HCT116 (cell line): ENCODE measurements at regions not wholly inside any gene's neighbourhood (a gene's known extent, or its start where the extent isn't known, plus 50 kb on each side); places are given as distances from the start of the nearest gene placed in this dataset.

Source experiments
- ATAC-seq: fragments of 200-7000 bp; cut with Tn5 transposase; 2 replicates; pipeline ENCODE4 v1.9.1; 2020; ENCODE audit warnings: mild to moderate bottlenecking, moderate library complexity
- BruUV-seq: library from RNA; stranded (reverse); fragments of 400-500 nt; replicated peaks from 2 replicates; lab custom pipeline; 2021; lab: Mats Ljungman, UMichigan
- CTCF ChIA-PET: fragments of 300-600 bp; sonication (Branson Sonifier 250); formaldehyde crosslinking; loops from one replicate; lab custom pipeline; 2021; ENCODE audit warnings: antibody characterized with exemption; lab: Charles Lee
- POLR2A ChIA-PET: fragments of 300-600, 350-600 bp; sonication (Branson Sonifier 250); formaldehyde crosslinking; loops from one replicate; lab custom pipeline; 2021; ENCODE audit warnings: antibody characterized with exemption; lab: Charles Lee
- RAD21 ChIA-PET, 2 experiments: fragments of 300-600 bp; sonication (Branson Sonifier 250); formaldehyde crosslinking; loops; one replicate each; lab custom pipeline; 2023; ENCODE audit warnings: low total read pairs in 2 of 2; ENCODE audit not compliant: uncharacterized antibody in 2 of 2, unreplicated experiment in 2 of 2, low non-redundant PET in 1 of 2; lab: Charles Lee
- DNase-seq: peaks from one replicate; pipeline ENCODE4 v3.0.0-alpha.2; 2010; ENCODE audit warnings: low read depth, low spot score
- H2AFZ ChIP-seq: fragments of 200-600 bp; shearing (Covaris generic), sonication (generic); 2 replicates; pipeline ENCODE4 v1.6.1; 2017; ENCODE audit warnings: low read depth, mixed run types, mixed read lengths, antibody characterized with exemption, low read length; ENCODE audit not compliant: poor library complexity, severe bottlenecking
- H3K27ac ChIP-seq: 2 replicates; pipeline ENCODE4 v1.5.1; 2012; ENCODE audit warnings: low read depth, low read length
- H3K27me3 ChIP-seq: fragments of 200-600 bp; sonication (generic); 2 replicates; pipeline ENCODE4 v1.6.1; 2016; ENCODE audit warnings: mixed run types, low read length, mixed read lengths; ENCODE audit not compliant: insufficient read depth
- H3K36me3 ChIP-seq, 2 experiments: fragments of 200-500 bp in 1 of 2; fragments of 200-600 bp in 1 of 2; sonication (Bioruptor generic) in 1 of 2; sonication (generic) in 1 of 2; 2 replicates each; pipeline versions ENCODE4 v1.5.1 to v1.6.1; 2014 to 2016; ENCODE audit warnings: low read length in 2 of 2, inconsistent platforms in 1 of 2, mixed read lengths in 1 of 2, mixed run types in 1 of 2; ENCODE audit not compliant: insufficient read depth in 2 of 2, control insufficient read depth in 1 of 2
- H3K4me1 ChIP-seq, 2 experiments: fragments of 200-600 bp in 1 of 2; sonication (generic) in 1 of 2; 2 replicates each; pipeline versions ENCODE4 v1.5.1 to v1.6.1; 2012 to 2017; ENCODE audit warnings: low read length in 2 of 2, inconsistent platforms in 1 of 2, mild to moderate bottlenecking in 1 of 2, mixed read lengths in 1 of 2, mixed run types in 1 of 2, moderate library complexity in 1 of 2; ENCODE audit not compliant: insufficient read depth in 2 of 2, control insufficient read depth in 1 of 2
- H3K4me2 ChIP-seq: fragments of 200-600 bp; sonication (generic); 2 replicates; pipeline ENCODE4 v1.6.1; 2017; ENCODE audit warnings: mixed run types, low read length, mixed read lengths
- H3K4me3 ChIP-seq, 2 experiments: fragments of 200-600 bp in 1 of 2; sonication (generic) in 1 of 2; replicated peaks in 1 of 2; 2 replicates each; pipeline ENCODE4 v1.5.1; 2011 to 2016; ENCODE audit warnings: low read length in 2 of 2, control low read depth in 1 of 2, low read depth in 1 of 2, mild to moderate bottlenecking in 1 of 2, mixed read lengths in 1 of 2, mixed run types in 1 of 2
- H3K79me2 ChIP-seq: fragments of 200-600 bp; sonication (generic); 2 replicates; pipeline ENCODE4 v1.6.1; 2017; ENCODE audit warnings: mild to moderate bottlenecking, mixed run types, low read length, moderate library complexity, mixed read lengths; ENCODE audit not compliant: insufficient read depth
- H3K9ac ChIP-seq: fragments of 200-600 bp; sonication (generic); 2 replicates; pipeline ENCODE4 v1.6.1; 2016; ENCODE audit warnings: low read length, mixed read lengths
- H3K9me2 ChIP-seq: fragments of 200-600 bp; sonication (generic), shearing (Covaris generic); 2 replicates; pipeline ENCODE4 v1.6.1; 2017; ENCODE audit warnings: mixed run types, mild to moderate bottlenecking, moderate library complexity; ENCODE audit not compliant: insufficient read depth
- H3K9me3 ChIP-seq, 2 experiments: fragments of 200-500 bp in 1 of 2; fragments of 200-600 bp in 1 of 2; sonication (Bioruptor generic) in 1 of 2; sonication (generic) in 1 of 2; 2 replicates each; pipeline ENCODE4 v1.6.1; 2014 to 2017; ENCODE audit warnings: low read length in 2 of 2, mixed read lengths in 2 of 2, inconsistent platforms in 1 of 2, low read depth in 1 of 2, mild to moderate bottlenecking in 1 of 2, mixed run types in 1 of 2, moderate library complexity in 1 of 2; ENCODE audit not compliant: control insufficient read depth in 1 of 2, insufficient read depth in 1 of 2
- H4K20me1 ChIP-seq: fragments of 200-600 bp; sonication (generic), shearing (Covaris generic); 2 replicates; pipeline ENCODE4 v1.6.1; 2017; ENCODE audit warnings: mixed run types, mild to moderate bottlenecking, moderate library complexity; ENCODE audit not compliant: insufficient read depth
- CBX3 ChIP-seq: IDR thresholded peaks from 2 replicates; pipeline ENCODE4 v1.6.1; 2012; ENCODE audit warnings: low read depth
- EGR1 ChIP-seq: IDR thresholded peaks from 2 replicates; pipeline ENCODE4 v1.6.1; 2012; ENCODE audit warnings: low read depth
- ELF1 ChIP-seq: IDR thresholded peaks from 2 replicates; pipeline ENCODE4 v1.6.1; 2012; ENCODE audit warnings: low read depth, borderline replicate concordance
- EZH2phosphoT487 ChIP-seq: fragments of 200-600 bp; IDR thresholded peaks from 2 replicates; pipeline ENCODE4 v1.6.1; 2018; ENCODE audit warnings: antibody characterized with exemption, borderline replicate concordance
- FOSL1 ChIP-seq: IDR thresholded peaks from 2 replicates; pipeline ENCODE4 v1.6.1; 2012; ENCODE audit warnings: low read depth
- JUND ChIP-seq: IDR thresholded peaks from 2 replicates; pipeline ENCODE4 v1.6.1; 2012
- POLR2A ChIP-seq: IDR thresholded peaks from 2 replicates; pipeline ENCODE4 v1.7.0; 2011; ENCODE audit warnings: borderline replicate concordance; ENCODE audit not compliant: insufficient read depth, insufficient read length; ENCODE audit errors: extremely low read depth
- POLR2AphosphoS5 ChIP-seq: IDR thresholded peaks from 2 replicates; pipeline ENCODE4 v1.6.1; 2011; ENCODE audit warnings: mild to moderate bottlenecking, low read depth, low read length, moderate library complexity
- RAD21 ChIP-seq: IDR thresholded peaks from 2 replicates; pipeline ENCODE4 v1.6.1; 2012; ENCODE audit warnings: low read depth, mild to moderate bottlenecking
- SP1 ChIP-seq: IDR thresholded peaks from 2 replicates; pipeline ENCODE4 v1.6.1; 2012; ENCODE audit warnings: low read depth
- SRF ChIP-seq: IDR thresholded peaks from 2 replicates; pipeline ENCODE4 v1.6.1; 2012; ENCODE audit warnings: low read depth
- TCF7L2 ChIP-seq: IDR thresholded peaks from 2 replicates; pipeline ENCODE4 v1.7.0; 2011; ENCODE audit warnings: borderline replicate concordance, inconsistent platforms; ENCODE audit not compliant: insufficient read depth, insufficient read length; ENCODE audit errors: extremely low read depth
- YY1 ChIP-seq: IDR thresholded peaks from 2 replicates; pipeline ENCODE4 v1.6.1; 2011; ENCODE audit warnings: low read length, low read depth, moderate library complexity, mild to moderate bottlenecking; ENCODE audit not compliant: insufficient replicate concordance; ENCODE audit errors: extremely low read depth
- ZFX ChIP-seq: fragments of 450-650 bp; IDR thresholded peaks from 2 replicates; pipeline ENCODE4 v1.6.1; 2017
- ZNF274 ChIP-seq: fragments of 200-500 bp; sonication (Bioruptor generic); IDR thresholded peaks from 2 replicates; pipeline ENCODE4 v1.6.1; 2014; ENCODE audit warnings: mild to moderate bottlenecking, low read depth, low read length, inconsistent platforms
- intact Hi-C: fragments of 100-400 bp; cut with micrococcal nuclease; formaldehyde crosslinking; loops from 2 replicates; pipeline ENCODE4 v1.10.0; 2022
- TF ChIP-seq, protein P1 (sequence below): IDR thresholded peaks from 2 replicates; pipeline ENCODE4 v1.6.1; 2012
- TF ChIP-seq, protein P2 (sequence below): IDR thresholded peaks from 2 replicates; pipeline ENCODE4 v1.6.1; 2012; ENCODE audit warnings: low read depth
- TF ChIP-seq, protein P3 (sequence below), 3 experiments: fragments of 200-600 bp in 1 of 3; sonication (generic) in 1 of 3; IDR thresholded peaks in 2 of 3; conservative IDR thresholded peaks in 1 of 3; 2 replicates each; pipeline ENCODE4 v1.5.1; 2012 to 2017; ENCODE audit warnings: low read depth in 2 of 3, low read length in 2 of 3, antibody characterized with exemption in 1 of 3, borderline replicate concordance in 1 of 3, control low read depth in 1 of 3, mild to moderate bottlenecking in 1 of 3, mixed read lengths in 1 of 3, mixed run types in 1 of 3, moderate library complexity in 1 of 3; ENCODE audit not compliant: insufficient read depth in 1 of 3

DNA sequence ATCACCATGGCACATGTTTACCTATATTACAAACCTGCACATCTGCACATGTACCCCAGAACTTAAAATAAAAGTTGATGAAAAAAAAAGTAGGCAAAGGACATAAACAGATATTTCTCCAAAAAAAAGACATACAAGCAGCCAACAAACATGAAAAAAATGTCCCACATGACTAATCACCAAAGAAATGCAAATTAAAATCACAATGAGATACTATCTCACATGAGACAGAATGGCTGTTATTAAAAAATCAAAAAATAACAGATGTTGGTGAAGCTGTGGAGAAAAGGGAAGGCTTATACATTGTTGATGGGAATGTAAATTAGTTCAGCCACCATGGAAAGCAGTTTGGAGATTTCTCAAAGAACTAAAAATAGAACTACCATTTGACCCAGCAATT lies 68.0 kb upstream of the FAR2 start:
- Histone ChIP-seq H3K4me2 (no peak overlapping the region), H3K36me3 (no peaks in the 10 kb centered on the region), H3K79me2 (no peaks in the 10 kb centered on the region), H3K27me3 (no peaks in the 10 kb centered on the region), H3K9me2 (no peaks in the 10 kb centered on the region), H2AFZ (no peak overlapping the region), H3K27ac (no peak overlapping the region), H3K4me3 (no peak overlapping the region), H3K9ac (no peak overlapping the region), H4K20me1 (no peaks in the 10 kb centered on the region), H3K4me1 (no peaks in the 10 kb centered on the region), H3K9me3 (no peaks in the 10 kb centered on the region)
- ATAC-seq (no peak), DNase-seq (no peak)
- intact Hi-C loops = no loop called here
- TF ChIP-seq EZH2phosphoT487 (no peak), SRF (no peak), SP1 (no peak), JUND (no peak), ZNF274 (no peak), FOSL1 (no peak), POLR2AphosphoS5 (no peak), RAD21 (no peak)
- TF ChIP-seq, protein P1, sequence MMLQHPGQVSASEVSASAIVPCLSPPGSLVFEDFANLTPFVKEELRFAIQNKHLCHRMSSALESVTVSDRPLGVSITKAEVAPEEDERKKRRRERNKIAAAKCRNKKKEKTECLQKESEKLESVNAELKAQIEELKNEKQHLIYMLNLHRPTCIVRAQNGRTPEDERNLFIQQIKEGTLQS = no peak
- ChIA-PET CTCF (no interaction called here), POLR2A (no interaction called here), RAD21 (no interaction called here)
- BruUV-seq = no TSS peak

DNA sequence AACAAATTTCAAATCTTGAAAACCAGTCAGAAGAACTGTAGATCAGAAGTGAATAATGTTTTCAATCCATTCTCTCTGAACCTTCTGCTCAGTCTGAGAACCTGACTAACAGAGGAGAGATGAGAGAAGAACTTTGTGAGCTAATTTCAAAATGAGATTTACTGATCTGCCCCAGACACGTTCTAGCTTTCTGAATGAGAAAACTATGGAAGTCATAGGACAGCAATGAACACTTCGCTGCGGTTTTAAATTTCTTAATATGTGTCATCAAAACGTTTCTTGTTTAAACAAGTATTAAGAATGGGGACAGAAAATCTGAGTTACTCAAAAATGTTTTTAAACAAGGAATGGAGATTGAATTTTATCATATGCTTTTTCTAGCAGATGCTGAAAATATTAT lies 66.6 kb upstream of the FAR2 start:
- H3K79me2 ChIP-seq = no peaks in the 10 kb centered on the region
- no peak overlapping the region for H2AFZ ChIP-seq
- no peak for ATAC-seq
- ChIA-PET CTCF (interaction anchor here (1.4 kb wide), 1 partner anchor 9 kb away, joined by 4 read pairs; no protein-coding TSS in a partner anchor), RAD21 (no interaction called here), POLR2A (no interaction called here)
- no peaks in the 10 kb centered on the region for H3K4me1 ChIP-seq
- no peak overlapping the region for H3K9ac ChIP-seq
- no peaks in the 10 kb centered on the region for H3K9me2 ChIP-seq
- H4K20me1 ChIP-seq = no peaks in the 10 kb centered on the region
- no peaks in the 10 kb centered on the region for H3K36me3 ChIP-seq
- H3K9me3 ChIP-seq = no peaks in the 10 kb centered on the region
- intact Hi-C loops = no loop called here
- BruUV-seq = no TSS peak
- DNase-seq = no peak
- no peak overlapping the region for H3K4me2 ChIP-seq
- no peaks in the 10 kb centered on the region for H3K27me3 ChIP-seq
- H3K4me3 ChIP-seq = no peak overlapping the region
- H3K27ac ChIP-seq = no peak overlapping the region
- TF ChIP-seq ZFX (no peak), ELF1 (no peak), POLR2A (no peak), FOSL1 (no peak), CBX3 (no peak), EGR1 (no peak), TCF7L2 (no peak), YY1 (no peak)
- TF ChIP-seq, protein P2, sequence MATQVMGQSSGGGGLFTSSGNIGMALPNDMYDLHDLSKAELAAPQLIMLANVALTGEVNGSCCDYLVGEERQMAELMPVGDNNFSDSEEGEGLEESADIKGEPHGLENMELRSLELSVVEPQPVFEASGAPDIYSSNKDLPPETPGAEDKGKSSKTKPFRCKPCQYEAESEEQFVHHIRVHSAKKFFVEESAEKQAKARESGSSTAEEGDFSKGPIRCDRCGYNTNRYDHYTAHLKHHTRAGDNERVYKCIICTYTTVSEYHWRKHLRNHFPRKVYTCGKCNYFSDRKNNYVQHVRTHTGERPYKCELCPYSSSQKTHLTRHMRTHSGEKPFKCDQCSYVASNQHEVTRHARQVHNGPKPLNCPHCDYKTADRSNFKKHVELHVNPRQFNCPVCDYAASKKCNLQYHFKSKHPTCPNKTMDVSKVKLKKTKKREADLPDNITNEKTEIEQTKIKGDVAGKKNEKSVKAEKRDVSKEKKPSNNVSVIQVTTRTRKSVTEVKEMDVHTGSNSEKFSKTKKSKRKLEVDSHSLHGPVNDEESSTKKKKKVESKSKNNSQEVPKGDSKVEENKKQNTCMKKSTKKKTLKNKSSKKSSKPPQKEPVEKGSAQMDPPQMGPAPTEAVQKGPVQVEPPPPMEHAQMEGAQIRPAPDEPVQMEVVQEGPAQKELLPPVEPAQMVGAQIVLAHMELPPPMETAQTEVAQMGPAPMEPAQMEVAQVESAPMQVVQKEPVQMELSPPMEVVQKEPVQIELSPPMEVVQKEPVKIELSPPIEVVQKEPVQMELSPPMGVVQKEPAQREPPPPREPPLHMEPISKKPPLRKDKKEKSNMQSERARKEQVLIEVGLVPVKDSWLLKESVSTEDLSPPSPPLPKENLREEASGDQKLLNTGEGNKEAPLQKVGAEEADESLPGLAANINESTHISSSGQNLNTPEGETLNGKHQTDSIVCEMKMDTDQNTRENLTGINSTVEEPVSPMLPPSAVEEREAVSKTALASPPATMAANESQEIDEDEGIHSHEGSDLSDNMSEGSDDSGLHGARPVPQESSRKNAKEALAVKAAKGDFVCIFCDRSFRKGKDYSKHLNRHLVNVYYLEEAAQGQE = no peak
- TF ChIP-seq, protein P3, sequence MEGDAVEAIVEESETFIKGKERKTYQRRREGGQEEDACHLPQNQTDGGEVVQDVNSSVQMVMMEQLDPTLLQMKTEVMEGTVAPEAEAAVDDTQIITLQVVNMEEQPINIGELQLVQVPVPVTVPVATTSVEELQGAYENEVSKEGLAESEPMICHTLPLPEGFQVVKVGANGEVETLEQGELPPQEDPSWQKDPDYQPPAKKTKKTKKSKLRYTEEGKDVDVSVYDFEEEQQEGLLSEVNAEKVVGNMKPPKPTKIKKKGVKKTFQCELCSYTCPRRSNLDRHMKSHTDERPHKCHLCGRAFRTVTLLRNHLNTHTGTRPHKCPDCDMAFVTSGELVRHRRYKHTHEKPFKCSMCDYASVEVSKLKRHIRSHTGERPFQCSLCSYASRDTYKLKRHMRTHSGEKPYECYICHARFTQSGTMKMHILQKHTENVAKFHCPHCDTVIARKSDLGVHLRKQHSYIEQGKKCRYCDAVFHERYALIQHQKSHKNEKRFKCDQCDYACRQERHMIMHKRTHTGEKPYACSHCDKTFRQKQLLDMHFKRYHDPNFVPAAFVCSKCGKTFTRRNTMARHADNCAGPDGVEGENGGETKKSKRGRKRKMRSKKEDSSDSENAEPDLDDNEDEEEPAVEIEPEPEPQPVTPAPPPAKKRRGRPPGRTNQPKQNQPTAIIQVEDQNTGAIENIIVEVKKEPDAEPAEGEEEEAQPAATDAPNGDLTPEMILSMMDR (IDR thresholded peaks at IDR 0.05 in 2 of 3, conservative IDR thresholded peaks at IDR 0.05 in 1 of 3; ENCODE audit: borderline replicate concordance in 1 of 3, insufficient read depth in 1 of 3, low read depth in 2 of 3, low read length in 2 of 3) = no peak
